Epidermal melanocyte (primary cell): ENCODE measurements at regions not wholly inside any gene's neighbourhood (a gene's known extent, or its start where the extent isn't known, plus 50 kb on each side); places are given as distances from the start of the nearest gene placed in this dataset.

Experiments
- DNase-seq: peaks from one replicate; pipeline ENCODE4 v3.0.0; 2011; ENCODE audit warnings: low spot score; ENCODE audit not compliant: insufficient read length

DNA sequence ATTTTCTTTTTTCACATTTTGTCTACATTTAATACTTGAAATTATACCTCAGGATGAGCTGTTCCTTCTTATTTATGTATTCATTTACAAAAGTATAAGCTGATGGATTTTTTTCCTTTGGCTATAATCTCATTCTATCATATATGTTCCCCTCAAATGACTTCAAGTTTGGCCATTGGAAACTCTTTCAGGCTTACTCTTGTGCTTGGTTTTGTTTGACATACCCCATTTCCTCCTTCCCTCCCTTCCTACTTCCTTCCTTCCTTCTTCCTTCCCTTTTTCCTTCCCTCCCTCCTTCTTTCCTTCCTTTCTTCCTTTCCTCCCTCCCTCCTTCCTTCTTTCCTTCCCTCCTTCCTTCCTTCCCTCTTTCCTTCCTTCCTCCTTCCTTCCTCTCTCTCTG, 697.1 kb upstream of the ARPP21 start:
- no peak for DNase-seq

DNA sequence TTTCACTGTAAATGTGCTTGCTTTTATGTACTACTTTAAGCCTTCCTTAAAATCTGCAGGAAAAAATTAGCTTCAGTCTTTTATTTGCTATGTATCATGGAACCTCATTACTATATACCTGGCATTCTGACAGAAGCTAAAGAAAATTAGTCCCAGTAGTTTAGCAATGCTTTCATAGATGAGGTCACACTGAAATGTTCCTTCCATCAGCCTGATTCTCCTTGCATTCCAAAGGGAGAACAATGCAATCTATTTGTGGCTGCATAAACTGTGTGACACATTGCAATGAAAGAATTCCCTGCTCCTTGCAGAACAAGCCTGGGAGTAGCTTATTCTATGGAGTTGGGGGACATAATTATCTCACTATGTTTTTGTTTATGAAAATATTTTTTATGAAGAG, 691.5 kb upstream of the ARPP21 start:
- DNase-seq: no peak

DNA sequence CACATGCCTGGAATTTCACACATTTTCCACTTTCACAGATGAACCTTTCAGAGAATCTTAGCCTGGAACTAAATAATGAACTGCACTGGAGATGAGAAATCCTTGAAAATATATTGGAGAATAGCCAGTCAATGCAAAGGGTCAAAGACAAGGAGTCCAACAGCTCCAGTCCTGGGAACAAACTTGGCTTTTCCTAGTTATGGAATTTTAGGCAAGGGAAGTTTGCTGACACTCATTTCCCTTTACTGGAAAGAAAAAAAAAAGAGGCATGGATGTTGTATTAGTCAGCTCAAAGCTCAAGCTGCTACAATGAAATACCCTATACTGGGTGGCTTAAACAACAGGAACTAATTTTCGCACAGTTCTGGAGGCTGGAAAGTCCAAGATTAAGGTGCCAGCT, 690.8 kb upstream of the ARPP21 start:
- DNase-seq: no peak

DNA sequence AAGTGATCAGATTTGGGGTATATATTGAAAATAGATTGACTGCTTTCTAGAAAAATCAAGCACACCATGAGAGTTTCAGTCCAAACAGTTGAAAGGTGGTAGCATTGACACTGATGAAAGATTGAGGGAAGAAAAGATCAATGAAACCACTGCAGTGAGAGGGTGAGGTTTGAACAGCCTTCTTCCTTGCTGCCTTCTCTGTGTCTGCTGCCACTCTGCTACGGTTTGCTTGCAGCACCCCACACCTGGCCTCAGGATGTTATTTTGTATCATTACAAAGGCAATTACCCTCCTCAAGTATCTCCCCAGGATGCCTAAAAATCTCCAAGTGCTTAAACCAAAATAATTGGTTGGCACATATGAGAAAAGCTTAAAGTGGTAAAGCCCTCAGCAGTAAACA, 683.6 kb upstream of the ARPP21 start:
- no peak for DNase-seq

DNA sequence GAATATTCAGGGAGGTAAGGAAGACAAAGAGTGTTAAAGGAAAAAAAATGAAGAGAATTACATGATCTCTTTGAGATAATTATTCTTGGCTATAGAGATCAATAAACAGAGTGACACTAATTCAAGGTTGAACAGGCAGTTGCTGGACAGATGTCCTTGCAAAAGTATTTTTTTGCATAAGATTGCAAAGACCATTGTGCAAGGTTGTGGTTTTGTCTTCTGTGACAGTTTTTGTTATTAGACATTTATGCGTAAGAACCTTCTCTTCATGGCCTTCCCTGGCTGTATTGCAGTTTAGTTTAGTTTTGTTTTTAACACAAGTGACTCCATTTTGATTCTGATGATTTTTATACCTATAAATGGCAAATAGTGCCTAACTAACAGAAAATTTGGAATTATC, 682.8 kb upstream of the ARPP21 start:
- DNase-seq: no peak

DNA sequence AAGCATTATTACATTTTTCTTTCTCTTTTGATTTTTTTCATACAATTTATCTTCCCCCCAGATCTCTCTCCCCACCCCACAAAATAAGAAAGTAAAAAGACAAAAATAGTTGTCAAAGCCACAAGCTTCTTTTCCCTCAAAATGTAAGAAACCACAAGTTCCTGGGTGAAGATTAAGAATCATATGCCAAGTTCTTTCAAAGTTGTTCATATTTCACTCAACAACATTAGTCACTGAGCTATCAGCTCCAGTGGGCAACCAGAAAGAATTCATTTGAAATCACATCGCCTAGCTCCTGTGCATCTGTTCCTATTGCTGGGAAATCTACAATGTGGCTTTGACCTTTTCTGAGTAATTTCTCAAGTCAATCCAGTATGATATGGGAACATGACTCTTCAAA, 681.6 kb upstream of the ARPP21 start:
- no peak for DNase-seq

DNA sequence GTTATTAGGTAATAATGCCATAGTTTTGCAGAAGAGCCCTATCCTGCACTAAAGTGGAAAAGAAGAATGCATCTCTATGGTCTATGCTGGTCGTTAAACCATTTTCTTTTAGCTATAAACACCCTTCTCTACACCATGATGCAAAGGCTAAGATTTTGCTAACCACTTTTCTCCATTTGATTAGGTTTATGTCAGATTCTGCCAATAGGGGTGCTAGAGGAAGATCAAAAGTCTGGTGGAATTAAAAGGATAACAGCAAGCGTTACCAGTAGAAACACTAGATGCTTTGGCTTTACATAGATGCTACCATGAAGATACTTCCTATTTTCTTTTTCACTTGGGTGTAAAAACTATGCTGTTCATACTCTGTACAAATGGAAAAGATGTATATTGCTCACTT, 669.8 kb upstream of the ARPP21 start:
- no peak for DNase-seq

DNA sequence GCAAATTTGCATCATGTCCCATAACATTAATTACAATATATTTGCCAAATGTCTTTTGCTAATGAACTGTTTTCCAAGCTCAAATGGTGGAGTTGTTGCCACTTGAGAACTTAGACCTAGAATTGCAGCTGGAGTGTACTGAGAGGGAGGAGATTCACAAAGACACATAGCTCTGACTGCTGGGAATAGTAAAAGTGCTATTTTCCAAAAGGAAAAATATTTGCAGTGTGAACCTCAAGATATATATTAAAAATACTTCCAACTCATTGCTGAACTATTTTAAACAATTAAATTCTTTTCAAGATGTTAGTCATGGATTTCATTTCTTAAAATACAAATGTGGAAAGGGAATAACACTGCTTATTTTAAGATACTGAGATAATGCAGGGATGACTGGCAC, 666.8 kb upstream of the ARPP21 start:
- no peak for DNase-seq

DNA sequence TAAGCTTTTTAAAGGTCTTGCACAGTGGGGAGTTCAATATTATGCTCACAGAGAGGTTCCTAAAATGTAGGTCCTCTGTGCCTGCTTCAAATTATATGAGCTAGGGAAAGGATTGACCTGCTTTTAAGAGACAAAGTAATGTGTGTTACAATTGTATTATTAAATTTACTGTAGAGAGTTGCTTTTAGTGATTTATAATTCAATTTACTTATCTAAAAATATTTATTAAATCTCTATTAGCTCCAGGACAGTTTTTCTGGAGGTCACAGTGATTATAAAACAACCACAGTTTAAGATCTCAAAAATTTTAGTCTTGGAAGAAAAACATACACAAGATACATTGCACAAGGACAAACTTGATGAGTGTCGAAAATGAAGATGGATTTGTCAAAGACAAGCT, 665.7 kb upstream of the ARPP21 start:
- DNase-seq: no peak

DNA sequence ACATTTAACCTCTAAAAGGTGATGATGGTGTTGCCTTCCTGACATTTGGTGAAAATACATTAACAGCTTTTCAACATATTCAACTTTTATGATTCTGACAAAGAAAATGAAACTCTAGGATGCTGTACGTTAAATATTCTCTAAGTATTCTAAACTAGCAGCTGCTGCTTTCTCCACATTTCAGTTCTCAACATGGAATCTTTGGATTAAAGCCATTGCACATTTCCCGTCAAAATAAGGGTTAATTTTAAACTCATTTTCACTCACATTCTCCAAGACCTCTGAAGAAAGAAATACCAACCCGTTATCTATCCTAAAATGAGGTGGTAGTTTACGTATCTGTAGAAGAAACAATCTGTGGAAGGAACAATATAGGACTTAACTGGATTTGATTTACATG, 655.7 kb upstream of the ARPP21 start:
- no peak for DNase-seq

DNA sequence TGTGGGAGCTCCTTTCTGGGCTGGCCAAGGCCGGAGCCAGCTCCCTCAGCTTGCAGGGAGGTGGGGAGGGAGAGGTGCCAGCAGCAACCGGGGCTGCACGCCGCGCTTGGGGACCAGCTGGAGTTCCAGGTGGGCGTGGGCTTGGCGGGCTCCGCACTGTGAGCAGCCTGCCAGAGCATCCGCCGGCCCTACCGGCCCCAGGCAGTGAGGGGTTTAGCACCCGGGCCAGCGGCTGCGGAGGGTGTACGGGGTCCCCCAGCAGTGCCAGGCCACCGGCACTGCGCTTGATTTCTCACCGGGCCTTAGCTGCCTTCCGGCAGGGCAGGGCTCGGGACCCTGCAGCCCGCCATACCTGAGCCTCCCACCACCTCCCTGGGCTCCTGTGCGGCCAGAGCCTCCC, 651.0 kb upstream of the ARPP21 start:
- no peak for DNase-seq

DNA sequence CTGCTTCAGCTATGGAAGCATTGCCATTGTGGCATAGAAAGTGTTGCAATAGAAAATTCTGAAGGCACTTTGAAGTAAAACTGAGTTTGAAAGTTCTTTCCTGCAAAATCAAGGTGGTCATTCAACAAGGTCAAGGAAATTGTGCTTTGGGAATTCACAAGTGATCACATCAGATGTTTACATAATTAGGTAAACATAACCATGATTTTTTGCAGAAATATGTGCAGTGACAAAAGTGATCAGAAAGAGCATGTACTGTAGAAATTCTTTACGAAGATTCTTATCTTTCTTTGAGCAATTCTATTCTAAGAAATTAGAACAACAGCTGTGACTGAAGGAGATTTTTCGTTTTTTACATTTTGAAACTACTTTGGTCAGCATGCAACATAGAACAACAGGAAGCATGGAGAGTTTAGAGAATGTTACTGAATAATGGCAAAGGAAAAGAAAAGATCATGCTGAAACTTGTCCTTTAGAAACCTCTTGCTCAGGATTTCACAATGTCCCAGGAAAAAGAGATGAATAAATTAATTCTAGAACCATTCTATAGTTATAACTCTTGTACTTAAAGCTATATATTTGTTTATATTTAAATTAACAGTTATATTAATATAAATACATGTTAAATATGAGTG, 643.4 kb upstream of the ARPP21 start:
- DNase-seq: no peak

DNA sequence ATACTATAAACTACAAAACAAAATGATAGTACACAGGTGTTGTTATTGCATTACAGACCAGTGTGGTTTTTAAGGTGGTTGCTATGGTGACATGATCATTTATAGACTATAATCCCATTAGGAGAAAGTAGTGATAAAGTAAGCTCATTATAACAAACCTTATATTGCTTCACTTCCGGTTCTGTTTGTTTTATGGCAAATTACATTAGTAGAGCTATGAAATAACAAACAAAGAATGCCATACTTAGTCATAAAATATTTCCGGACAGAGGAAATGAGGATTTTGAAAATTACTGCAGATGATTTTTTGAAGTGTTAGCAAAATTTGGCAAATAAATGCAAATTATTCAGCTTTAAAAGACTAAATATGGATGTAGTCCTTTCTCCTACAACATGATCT, 640.4 kb upstream of the ARPP21 start:
- DNase-seq: no peak

DNA sequence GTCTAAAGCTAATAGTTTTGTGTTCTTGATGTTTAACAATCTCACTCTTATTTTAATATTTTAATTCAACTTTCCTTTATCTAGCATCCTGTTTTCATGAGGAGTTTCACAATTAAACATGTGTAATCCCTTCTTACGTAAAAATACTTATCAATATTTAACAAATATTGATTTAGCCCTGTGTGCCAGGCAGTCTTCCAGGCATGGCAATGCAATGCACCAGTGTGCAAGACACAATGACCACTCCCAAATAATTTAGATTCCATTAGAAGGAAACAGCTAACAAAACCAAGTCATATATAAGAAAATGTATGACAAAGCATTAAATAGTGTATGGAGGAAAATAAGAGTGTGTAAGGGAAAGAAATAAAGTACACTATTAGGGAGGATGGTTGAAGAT, 627.1 kb upstream of the ARPP21 start:
- DNase-seq: no peak

DNA sequence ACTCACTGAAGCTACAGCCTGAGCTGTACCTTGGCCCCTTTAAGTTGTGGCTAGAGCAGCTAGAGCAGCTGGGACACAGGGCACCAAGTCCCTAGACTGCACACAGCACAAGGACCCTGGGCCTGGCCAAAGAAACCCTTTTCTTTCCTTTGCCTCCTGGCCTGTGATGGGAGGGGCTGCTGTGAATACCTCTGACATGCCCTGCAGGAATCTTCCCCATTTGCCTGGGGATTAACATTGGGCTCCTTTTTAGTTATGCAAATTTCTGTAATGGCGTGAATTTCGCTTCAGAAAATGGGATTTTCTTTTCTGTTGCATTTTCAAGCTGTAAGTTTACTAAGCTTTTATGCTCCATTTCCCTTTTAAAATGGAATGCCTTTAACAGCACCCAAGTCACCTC, 611.2 kb upstream of the ARPP21 start:
- DNase-seq: no peak

DNA sequence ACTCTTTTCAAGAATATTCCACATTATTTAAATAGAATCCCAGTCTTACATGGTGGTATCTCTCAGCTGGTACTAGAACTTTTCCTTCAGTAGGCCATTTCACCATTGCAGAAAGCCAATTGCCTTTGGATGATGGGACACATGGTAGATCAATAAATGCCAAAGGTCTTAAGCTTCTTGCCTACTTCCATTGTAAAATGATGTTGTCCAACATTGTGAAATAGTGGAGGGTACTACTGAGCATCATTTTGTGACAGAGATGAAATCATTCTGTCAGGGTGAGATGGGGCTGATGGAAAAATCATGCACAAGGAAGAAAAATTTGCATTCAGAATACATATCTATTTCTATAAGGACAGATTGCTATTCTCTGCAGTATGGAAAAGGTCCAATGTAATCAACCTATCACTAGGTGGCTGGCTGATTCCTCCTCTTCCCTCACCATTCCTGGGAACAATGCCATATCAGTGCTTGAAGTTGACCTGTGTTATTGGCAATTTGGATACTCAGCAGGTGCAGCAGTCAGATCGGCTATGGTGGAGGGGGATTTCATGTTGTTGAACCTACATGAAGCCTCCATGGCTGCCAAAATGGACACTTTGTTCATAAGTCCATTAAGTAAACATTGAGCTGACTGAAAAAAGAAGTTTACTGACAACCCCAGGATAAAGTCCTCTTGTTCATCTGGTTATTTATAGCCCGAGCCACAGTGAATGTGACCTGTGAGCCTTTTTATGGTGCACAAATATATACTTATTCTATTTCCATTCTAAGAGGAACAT, 596.9 kb upstream of the ARPP21 start:
- DNase-seq: no peak

DNA sequence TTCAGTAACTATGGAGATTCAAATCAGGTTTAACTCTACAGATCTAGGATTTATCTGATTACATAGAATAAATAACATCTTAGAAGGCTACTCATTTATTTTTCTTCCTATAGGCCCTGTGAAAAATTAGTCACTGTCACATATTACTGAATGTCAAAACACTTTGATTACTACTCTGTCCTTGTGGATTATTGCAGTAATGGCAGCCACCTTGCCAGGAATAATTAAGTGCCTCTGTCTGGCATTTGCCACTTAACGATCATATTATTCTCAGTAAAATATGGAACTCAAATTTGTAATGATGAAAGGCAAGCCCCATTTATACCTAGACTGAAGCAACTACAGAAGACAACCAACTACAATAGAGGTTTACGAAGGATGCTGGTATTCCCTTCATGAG, 596.3 kb upstream of the ARPP21 start:
- no peak for DNase-seq

DNA sequence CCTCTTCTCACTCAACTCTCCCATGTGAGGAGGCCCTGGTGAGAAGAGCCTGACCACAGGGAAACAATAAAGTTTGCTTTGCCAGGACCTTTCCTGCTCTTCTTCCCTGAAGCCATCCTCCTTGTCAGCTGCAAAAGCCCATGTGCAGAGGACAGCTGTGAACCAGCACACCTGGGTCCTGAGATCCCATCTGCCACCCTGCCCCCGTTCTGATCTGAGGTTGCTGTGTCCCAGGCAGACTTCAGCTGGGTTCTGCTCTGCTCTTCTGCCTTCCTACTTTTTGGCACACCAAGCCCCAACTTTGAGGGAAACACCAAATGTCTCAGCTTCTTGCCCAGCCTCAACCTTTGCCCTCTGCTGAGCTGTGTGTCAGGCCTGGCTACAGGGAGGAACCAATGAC, 595.1 kb upstream of the ARPP21 start:
- DNase-seq: no peak

DNA sequence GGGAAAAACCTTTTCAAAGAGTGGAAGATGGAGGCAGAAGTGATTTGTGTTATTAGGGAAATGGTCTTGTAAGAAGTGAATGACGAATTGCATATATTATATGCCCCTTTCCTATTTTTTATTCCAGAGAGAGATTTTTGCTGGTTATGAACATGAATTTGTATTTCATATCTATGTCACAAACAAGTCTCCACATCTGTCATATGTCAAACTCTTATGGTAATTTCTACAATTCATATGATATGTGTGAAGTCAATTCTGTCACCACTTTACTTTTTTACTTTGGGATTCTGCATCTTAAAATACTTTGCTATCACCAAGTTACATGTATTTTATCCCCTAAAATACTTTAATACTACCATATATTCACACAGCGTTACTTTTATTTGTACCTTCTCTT, 594.2 kb upstream of the ARPP21 start:
- DNase-seq: no peak

DNA sequence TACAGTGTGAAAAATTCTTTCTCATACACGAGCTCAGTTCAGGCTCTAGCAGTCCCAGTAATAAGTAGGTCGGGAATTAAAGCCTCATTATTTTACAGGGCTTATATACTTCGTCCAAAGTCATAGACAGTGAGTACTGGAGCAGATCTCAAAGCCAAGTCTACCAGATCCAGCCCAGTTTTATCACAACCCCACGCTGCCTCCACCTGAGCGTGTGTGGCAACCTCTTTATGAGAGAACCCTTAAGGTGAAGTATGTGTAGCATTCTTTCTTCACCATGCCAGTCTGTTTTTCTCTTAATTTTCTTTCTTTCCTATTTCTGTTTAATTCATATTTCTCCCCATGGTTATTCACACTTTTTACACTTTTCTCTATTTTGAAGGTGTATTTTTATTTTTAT, 574.6 kb upstream of the ARPP21 start:
- no peak for DNase-seq

DNA sequence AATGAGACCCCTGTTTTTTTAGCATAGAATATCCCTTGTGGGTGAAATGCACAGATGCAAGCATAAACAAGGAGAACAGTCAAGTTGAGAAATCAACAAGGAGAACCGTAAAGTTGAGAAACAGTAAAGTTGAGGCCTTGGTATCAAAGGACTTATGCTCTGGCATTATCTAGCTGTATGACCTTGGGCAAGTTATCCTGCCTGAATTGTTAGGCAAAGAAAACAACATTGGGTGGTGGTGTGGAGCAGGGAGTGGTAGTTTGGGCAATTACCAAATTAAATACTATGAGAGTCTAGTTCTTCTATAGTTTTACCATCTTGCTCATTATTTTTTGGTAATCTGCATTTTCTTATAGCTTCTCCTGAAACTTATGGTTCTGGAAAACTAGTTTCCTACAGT, 573.4 kb upstream of the ARPP21 start:
- no peak for DNase-seq

DNA sequence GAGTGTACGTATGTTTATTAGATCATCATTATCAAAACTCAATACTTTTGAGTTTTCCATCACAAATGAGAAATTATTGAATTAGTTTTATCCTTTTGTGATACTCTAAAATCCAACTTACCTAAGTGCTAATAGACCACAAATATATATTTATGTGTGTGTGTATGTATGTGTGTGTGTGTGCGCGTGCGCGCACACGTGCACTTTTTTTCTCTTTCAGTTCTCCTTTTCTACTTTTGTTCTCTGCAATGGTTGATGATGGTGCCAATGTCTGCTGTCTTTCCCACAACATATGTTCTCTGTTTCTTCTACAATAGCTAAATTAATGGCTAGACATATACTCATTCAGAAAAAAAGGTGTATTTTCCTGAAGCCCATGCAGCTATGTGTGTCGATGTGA, 571.6 kb upstream of the ARPP21 start:
- DNase-seq: no peak

DNA sequence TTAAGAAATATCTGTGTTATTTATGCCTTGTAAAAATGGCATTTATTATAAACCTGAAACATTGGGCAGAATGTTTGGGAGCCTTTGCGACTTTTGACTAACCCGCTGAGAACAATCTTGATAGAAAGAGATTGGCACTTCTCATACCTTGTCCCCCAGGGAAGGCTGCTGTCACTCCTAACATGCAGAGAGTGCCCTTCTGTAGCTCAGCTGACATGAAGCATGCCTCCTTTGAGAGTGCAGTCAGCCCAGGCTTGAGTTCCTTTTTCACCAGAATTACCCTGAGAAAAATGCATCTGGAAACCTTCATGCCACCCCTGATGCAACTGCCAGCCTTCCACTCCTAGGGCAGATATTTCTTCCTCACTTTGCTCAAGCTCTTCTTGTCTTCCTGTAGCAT, 569.2 kb upstream of the ARPP21 start:
- DNase-seq: no peak
